ENCODE measurements at regions not wholly inside any gene's neighbourhood (a gene's known extent, or its start where the extent isn't known, plus 50 kb on each side); places are given as distances from the start of the nearest gene placed in this dataset.
"Not testable (repeated sequence)": the region's sequence is repeated elsewhere in the genome, so short reads cannot be mapped to it uniquely, and the experiment has no call there.

- peaks cover 7% of the 10 kb centered on the region for H3K27me3 Mint-ChIP-seq
These were observed 99.6 kb downstream of the SMIM20 start for GRCh38 chr4:26013629-26014028.

GRCh38 chr4:26015133-26015651, 101.2 kb downstream of the SMIM20 start:
- Mint-ChIP-seq H3K9me3 (no peaks in the 10 kb centered on the region), H3K27me3 (peaks cover 10% of the 10 kb centered on the region), H3K4me1 (peaks cover 3% of the 10 kb centered on the region), H3K27ac (no peak overlapping the region), H3K4me3 (no peak overlapping the region), H3K36me3 (no peaks in the 10 kb centered on the region)

More at GRCh38 chr4:26013629-26014028, 99.6 kb downstream of the SMIM20 start:
- Mint-ChIP-seq H3K36me3 (no peaks in the 10 kb centered on the region), H3K4me1 (no peaks in the 10 kb centered on the region), H3K9me3 (no peaks in the 10 kb centered on the region), H3K4me3 (no peak overlapping the region), H3K27ac (no peak overlapping the region)

DNA sequence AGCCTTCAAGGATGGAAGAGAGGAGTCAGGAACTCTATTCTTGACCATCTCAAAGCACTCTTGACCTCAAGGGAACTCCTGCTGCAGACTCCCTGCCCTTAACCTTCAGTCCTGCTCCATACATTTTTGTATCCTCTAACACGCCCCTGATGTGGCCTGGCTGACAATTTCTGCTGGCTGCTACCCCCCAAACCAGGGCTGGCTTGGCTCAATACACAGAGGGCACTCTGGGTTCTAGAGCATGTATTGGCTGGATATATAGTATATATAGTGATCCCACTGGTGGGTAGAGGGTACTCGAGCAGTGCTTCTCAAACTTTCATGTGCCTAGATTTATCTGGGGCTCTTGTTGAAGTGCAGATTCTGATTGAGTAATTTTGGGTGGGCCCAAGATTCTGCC, 101.9 kb downstream of the SMIM20 start:
- no peaks in the 10 kb centered on the region for H3K36me3 Mint-ChIP-seq
- H3K9me3 Mint-ChIP-seq = no peaks in the 10 kb centered on the region
- H3K4me3 Mint-ChIP-seq = no peak overlapping the region
- peaks cover 3% of the 10 kb centered on the region for H3K4me1 Mint-ChIP-seq
- H3K27ac Mint-ChIP-seq = no peak overlapping the region
- H3K27me3 Mint-ChIP-seq = peaks cover 10% of the 10 kb centered on the region

DNA sequence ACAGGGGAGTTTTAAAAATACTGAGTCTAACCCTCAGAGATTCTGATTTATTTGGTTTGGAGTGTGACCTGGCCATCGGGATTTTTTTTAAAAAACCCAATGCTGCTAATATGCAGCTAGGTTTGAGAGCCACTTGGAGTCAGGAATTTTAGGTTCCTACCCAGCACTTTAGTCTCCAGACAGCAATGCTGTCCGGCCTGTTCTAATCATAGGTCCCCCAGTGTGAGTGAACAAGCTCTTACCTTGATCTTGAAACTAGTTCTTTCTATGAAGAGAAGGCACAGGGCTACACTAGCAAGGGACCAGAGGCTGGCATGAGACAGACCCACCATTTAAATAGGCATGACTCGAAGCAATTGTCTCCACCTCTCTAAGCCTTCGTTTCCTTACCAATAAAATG, 103.5 kb downstream of the SMIM20 start:
- H3K27me3 Mint-ChIP-seq = peaks cover 10% of the 10 kb centered on the region
- peaks cover 3% of the 10 kb centered on the region for H3K4me1 Mint-ChIP-seq
- H3K27ac Mint-ChIP-seq = no peak overlapping the region
- no peak overlapping the region for H3K4me3 Mint-ChIP-seq
- H3K36me3 Mint-ChIP-seq = no peaks in the 10 kb centered on the region
- H3K9me3 Mint-ChIP-seq = no peaks in the 10 kb centered on the region

DNA sequence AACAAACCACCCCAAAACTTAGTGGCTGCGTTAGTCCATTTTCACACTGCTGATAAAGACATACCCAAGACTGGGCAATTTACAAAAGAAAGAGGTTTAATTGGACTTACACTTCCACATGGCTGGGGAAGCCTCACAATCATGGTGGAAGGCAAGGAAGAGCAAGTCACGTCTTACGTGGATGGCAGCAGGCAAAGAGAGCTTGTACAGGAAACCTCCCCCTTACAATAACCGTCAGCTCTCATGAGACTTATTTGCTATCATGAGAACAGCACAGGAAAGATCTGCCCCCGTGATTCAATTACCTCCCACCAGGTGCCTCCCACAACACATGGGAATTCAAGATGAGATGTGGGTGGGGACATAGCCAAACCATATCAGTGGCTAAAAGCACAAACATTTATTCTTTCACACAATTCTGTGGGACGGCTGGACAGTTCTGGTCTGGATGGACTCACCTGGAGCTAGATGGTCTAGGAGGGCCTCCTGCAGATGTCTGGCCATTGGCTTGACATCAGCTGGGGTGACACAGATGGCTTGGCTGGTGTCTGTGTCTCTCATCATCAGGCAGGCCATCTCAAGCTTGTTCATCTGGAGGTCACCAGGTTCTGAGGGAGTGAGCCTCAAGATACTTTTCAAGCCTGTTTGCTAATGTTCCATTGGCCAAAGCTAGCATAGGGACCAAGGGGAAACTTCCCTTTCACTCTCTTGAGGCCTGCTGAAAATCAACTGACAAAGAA, 104.1 kb downstream of the SMIM20 start:
- H3K27me3 Mint-ChIP-seq, H3K9me3 Mint-ChIP-seq, H3K4me3 Mint-ChIP-seq, H3K36me3 Mint-ChIP-seq, H3K4me1 Mint-ChIP-seq, H3K27ac Mint-ChIP-seq: not testable (repeated sequence)

GRCh38 chr4:26020083-26020668, 106.2 kb downstream of the SMIM20 start:
- Mint-ChIP-seq H3K36me3 (no peaks in the 10 kb centered on the region), H3K27me3 (peaks cover 6% of the 10 kb centered on the region), H3K9me3 (no peaks in the 10 kb centered on the region), H3K4me3 (peak overlapping the region; percentile 32), H3K27ac (no peak overlapping the region), H3K4me1 (peaks cover 3% of the 10 kb centered on the region)

DNA sequence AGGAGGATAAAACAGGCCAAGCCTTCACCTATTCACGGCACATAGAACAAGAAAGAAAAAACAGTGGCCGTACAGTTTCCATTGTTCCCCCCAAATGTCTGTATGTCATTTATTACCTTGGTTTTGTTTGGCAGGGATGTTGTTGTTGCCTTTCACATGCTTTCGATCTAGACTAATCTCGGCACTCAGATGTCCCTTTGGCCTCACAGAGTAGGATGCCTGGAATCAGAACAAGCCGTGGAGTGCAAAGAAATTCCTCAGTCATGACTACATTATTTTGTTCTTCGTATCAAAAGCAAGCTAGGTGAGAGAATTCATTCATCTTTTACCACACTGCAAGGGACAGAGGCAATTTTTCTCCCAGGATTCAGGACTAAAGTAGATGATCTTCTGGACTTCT, 106.9 kb downstream of the SMIM20 start:
- no peaks in the 10 kb centered on the region for H3K36me3 Mint-ChIP-seq
- H3K4me1 Mint-ChIP-seq = peaks cover 3% of the 10 kb centered on the region
- H3K4me3 Mint-ChIP-seq = no peak overlapping the region
- H3K27me3 Mint-ChIP-seq = peaks cover 6% of the 10 kb centered on the region
- H3K27ac Mint-ChIP-seq = no peak overlapping the region
- H3K9me3 Mint-ChIP-seq = no peaks in the 10 kb centered on the region

GRCh38 chr4:26021417-26022345, 107.7 kb downstream of the SMIM20 start:
- peaks cover 3% of the 10 kb centered on the region for H3K4me1 Mint-ChIP-seq
- H3K27ac Mint-ChIP-seq = peak overlapping the region; percentile 6
- H3K36me3 Mint-ChIP-seq = no peaks in the 10 kb centered on the region
- H3K27me3 Mint-ChIP-seq = peaks cover 6% of the 10 kb centered on the region
- H3K9me3 Mint-ChIP-seq = no peaks in the 10 kb centered on the region
- no peak overlapping the region for H3K4me3 Mint-ChIP-seq

- peaks cover 3% of the 10 kb centered on the region for H3K4me1 Mint-ChIP-seq
- peaks cover 6% of the 10 kb centered on the region for H3K27me3 Mint-ChIP-seq
- no peaks in the 10 kb centered on the region for H3K36me3 Mint-ChIP-seq
- no peak overlapping the region for H3K4me3 Mint-ChIP-seq
- no peaks in the 10 kb centered on the region for H3K9me3 Mint-ChIP-seq
- H3K27ac Mint-ChIP-seq = no peak overlapping the region
These were observed 108.6 kb downstream of the SMIM20 start for GRCh38 chr4:26022346-26023202.

DNA sequence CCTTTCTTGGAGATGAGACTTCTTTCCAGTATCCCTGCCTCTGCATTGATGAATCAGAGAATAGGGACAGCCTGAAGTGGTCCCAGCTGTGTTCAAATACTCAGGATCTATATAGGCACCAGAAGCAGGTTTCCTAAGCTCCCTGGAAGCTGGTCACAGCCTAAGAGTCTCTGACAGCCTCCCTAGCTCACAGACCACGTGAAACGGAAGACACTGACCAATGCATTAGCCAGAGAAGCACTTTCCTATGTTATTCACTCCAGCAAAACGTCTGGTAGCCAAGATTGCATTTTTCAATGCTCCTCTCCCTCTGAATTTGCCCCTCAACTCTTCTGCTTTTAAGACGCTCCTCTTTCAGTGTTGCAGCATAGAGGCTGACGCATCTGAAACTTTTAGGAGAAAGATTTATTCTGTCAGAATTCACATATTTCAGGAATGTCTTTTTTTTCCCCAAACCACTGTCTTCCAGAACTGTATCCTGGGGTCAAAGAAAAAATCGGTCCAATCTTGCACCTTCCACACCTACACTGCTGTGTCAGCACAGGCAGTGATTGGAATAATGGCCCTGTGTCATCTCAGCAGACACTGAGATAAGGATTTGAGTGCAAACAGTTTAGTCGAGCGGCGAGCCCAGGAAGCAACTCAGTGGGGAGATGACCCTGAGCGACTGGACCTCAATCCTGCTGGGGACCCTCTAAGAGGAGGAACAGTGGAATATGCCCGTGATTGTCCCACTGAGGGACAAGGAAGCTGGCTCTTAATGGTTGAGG, 109.4 kb downstream of the SMIM20 start:
- Mint-ChIP-seq H3K4me1 (peaks cover 3% of the 10 kb centered on the region), H3K27ac (no peak overlapping the region), H3K36me3 (no peaks in the 10 kb centered on the region), H3K9me3 (no peaks in the 10 kb centered on the region), H3K27me3 (peaks cover 6% of the 10 kb centered on the region), H3K4me3 (no peak overlapping the region)

DNA sequence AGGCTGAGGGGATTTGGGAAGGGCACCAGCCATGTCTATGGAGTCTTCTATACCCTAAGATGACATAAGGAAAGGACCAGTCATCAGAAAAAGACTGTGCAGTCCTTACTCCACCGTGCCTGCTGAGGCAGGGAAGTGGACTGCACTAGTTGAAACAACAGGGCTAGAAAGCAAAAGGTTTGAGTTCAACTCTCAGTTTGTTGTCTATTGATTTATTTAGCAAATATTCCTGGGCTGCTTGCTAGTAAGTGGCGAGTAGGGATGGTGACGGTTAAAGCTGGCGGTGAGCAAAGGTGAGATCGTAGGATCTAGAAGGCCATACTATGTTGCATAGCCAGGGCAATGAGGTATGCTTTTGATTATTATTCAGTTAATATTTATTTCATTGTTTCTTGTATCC, 110.1 kb downstream of the SMIM20 start:
- Mint-ChIP-seq H3K36me3 (no peaks in the 10 kb centered on the region), H3K4me3 (no peak overlapping the region), H3K4me1 (peaks cover 7% of the 10 kb centered on the region), H3K9me3 (no peaks in the 10 kb centered on the region), H3K27me3 (peaks cover 6% of the 10 kb centered on the region), H3K27ac (no peak overlapping the region)

DNA sequence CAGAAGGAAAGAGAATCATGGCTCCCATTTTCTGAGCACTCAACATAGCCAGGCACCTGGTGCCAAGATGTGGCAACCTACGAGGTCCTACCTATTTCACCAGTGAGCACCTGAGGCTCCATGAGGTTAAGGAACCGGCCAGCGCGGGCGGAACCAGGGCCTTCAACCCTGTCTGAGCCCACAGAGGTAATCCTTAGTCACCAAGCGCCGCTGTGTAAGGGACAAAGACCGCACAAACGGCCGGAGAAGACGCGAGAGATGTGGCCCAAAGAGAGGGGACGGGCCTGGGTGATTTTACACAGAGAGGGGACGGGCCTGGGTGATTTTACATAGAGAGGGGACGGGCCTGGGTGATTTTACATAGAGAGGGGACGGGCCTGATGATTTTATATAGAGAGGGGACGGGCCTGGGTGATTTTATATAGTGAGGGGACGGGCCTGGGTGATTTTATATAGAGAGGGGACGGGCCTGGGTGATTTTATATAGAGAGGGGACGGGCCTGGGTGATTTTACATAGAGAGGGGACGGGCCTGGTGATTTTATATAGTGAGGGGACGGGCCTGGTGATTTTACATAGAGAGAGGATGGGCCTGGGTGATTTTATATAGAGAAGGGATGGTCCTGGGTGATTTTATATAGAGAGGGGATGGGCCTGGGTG, 114.2 kb downstream of the SMIM20 start:
- no peaks in the 10 kb centered on the region for H3K9me3 Mint-ChIP-seq
- H3K4me3 Mint-ChIP-seq = no peak overlapping the region
- no peaks in the 10 kb centered on the region for H3K36me3 Mint-ChIP-seq
- no peak overlapping the region for H3K27ac Mint-ChIP-seq
- peaks cover 10% of the 10 kb centered on the region for H3K4me1 Mint-ChIP-seq
- H3K27me3 Mint-ChIP-seq = peaks cover 3% of the 10 kb centered on the region

GRCh38 chr4:26028793-26029567, 115.0 kb downstream of the SMIM20 start:
- H3K36me3 Mint-ChIP-seq = no peaks in the 10 kb centered on the region
- no peak overlapping the region for H3K4me3 Mint-ChIP-seq

More at GRCh38 chr4:26028793-26029567, 115.0 kb downstream of the SMIM20 start:
- no peak overlapping the region for H3K27ac Mint-ChIP-seq
- peaks cover 10% of the 10 kb centered on the region for H3K4me1 Mint-ChIP-seq
- H3K27me3 Mint-ChIP-seq = no peaks in the 10 kb centered on the region
- H3K9me3 Mint-ChIP-seq = no peaks in the 10 kb centered on the region

Measured in activated naive CD4-positive, alpha-beta T cell treated with anti-CD3 and anti-CD28 coated beads, Interleukin-2, amount 50 U/mL, for 24 hours (primary cell).